ENCODE measurements at regions not wholly inside any gene's neighbourhood (a gene's known extent, or its start where the extent isn't known, plus 50 kb on each side); places are given as distances from the start of the nearest gene placed in this dataset.

- Histone ChIP-seq H4K5ac (ENCODE audit: low read depth, low read length) (no peak overlapping the region), H3K4ac (ENCODE audit: low read depth, low read length) (no peak overlapping the region), H2BK5ac (ENCODE audit: low read depth, low read length, poor library complexity, severe bottlenecking) (no peak overlapping the region), H2BK15ac (ENCODE audit: low read depth, low read length) (no peak overlapping the region), H2AK9ac (replicated peaks; ENCODE audit: low read depth, low read length, poor library complexity) (no peak overlapping the region), H3K56ac (ENCODE audit: extremely low read depth, insufficient read depth, low read length) (no peak overlapping the region), H3K4me2 (ENCODE audit: low read depth, low read length) (no peak overlapping the region), H2BK20ac (ENCODE audit: low read depth, low read length) (no peak overlapping the region), H3K9ac (ENCODE audit: low read depth, low read length) (no peak overlapping the region), H3K27me3 (ENCODE audit: control insufficient read depth, insufficient read depth, low read length) (no peaks in the 10 kb centered on the region), H4K20me1 (ENCODE audit: insufficient read depth, low read length) (no peaks in the 10 kb centered on the region), H3K27ac (ENCODE audit: insufficient read depth, low read length) (no peak overlapping the region), H4K91ac (ENCODE audit: insufficient read depth, low read depth, low read length) (no peak overlapping the region), H3K14ac (replicated peaks; ENCODE audit: low read depth, low read length) (no peak overlapping the region), H3K9me3 (ENCODE audit: control insufficient read depth, insufficient read depth, low read length) (no peaks in the 10 kb centered on the region), H3K9me1 (ENCODE audit: insufficient read depth, low read length) (no peaks in the 10 kb centered on the region), H3K18ac (ENCODE audit: low read depth, low read length) (no peak overlapping the region), H2BK120ac (ENCODE audit: low read depth, low read length) (no peak overlapping the region), H4K8ac (ENCODE audit: low read depth in 2 of 2, low read length in 2 of 2) (no peak overlapping the region), H3K23ac (ENCODE audit: low read depth, low read length) (no peak overlapping the region), H3K36me3 (ENCODE audit: control insufficient read depth, insufficient read depth, low read length) (no peaks in the 10 kb centered on the region), H2AK5ac (ENCODE audit: low read depth, low read length) (no peak overlapping the region), H3K4me1 (ENCODE audit: control insufficient read depth, insufficient read depth, low read length) (no peaks in the 10 kb centered on the region), H2AFZ (replicated peaks; ENCODE audit: low read length, poor library complexity) (no peak overlapping the region), H3K79me1 (ENCODE audit: low read depth in 1 of 2, low read length in 2 of 2) (no peaks in the 10 kb centered on the region), H3K4me3 (ENCODE audit: insufficient read depth, low read depth, low read length) (no peak overlapping the region)
- no peak for DNase-seq
- CTCF ChIA-PET = no interaction called here
- dilution Hi-C loops (cut with HindIII; ENCODE audit: low sequenced_read_pairs, unreplicated experiment) (no loop called here), intact Hi-C loops (cut with micrococcal nuclease) (no loop called here), in situ Hi-C loops (cut with MboI; ENCODE audit: low sequenced_read_pairs) (no loop called here)
- no peak for ATAC-seq (ENCODE audit: low read depth)
- TF ChIP-seq USF2 (IDR thresholded peaks at IDR 0.05; ENCODE audit: low read depth, low read length) = no peak
- TF ChIP-seq SMC3 (IDR thresholded peaks at IDR 0.05; ENCODE audit: low read depth, low read length) = no peak
- TF ChIP-seq MAFK (IDR thresholded peaks at IDR 0.05; ENCODE audit: low read depth, low read length) = no peak
- TF ChIP-seq RFX5 (IDR thresholded peaks at IDR 0.05; ENCODE audit: low read depth, low read length) = no peak
- no peak for TF ChIP-seq MXI1 (IDR thresholded peaks at IDR 0.05; ENCODE audit: borderline replicate concordance, low read depth, low read length)
- no peak for TF ChIP-seq CEBPB (IDR thresholded peaks at IDR 0.05; ENCODE audit: low read depth, low read length)
- no peak for TF ChIP-seq CTCF (conservative IDR thresholded peaks at IDR 0.05; ENCODE audit: low read depth, low read length)
- TF ChIP-seq MAZ (IDR thresholded peaks at IDR 0.05; ENCODE audit: borderline replicate concordance, low read depth, low read length) = no peak
- no peak for TF ChIP-seq NFE2L2 (IDR thresholded peaks at IDR 0.05; ENCODE audit: low read depth, low read length)
- TF ChIP-seq FOS (IDR thresholded peaks at IDR 0.05; ENCODE audit: low read depth, low read length) = no peak
- TF ChIP-seq, protein P1, sequence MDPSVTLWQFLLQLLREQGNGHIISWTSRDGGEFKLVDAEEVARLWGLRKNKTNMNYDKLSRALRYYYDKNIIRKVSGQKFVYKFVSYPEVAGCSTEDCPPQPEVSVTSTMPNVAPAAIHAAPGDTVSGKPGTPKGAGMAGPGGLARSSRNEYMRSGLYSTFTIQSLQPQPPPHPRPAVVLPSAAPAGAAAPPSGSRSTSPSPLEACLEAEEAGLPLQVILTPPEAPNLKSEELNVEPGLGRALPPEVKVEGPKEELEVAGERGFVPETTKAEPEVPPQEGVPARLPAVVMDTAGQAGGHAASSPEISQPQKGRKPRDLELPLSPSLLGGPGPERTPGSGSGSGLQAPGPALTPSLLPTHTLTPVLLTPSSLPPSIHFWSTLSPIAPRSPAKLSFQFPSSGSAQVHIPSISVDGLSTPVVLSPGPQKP (IDR thresholded peaks at IDR 0.05; ENCODE audit: borderline replicate concordance, low read depth, low read length) = no peak
- TF ChIP-seq POLR2A (IDR thresholded peaks at IDR 0.05; ENCODE audit: low read depth, low read length) = no peak
- TF ChIP-seq BHLHE40 (IDR thresholded peaks at IDR 0.05; ENCODE audit: low read depth, low read length) = no peak
- no peak for TF ChIP-seq RAD21 (IDR thresholded peaks at IDR 0.05; ENCODE audit: low read length)
- no peak for TF ChIP-seq RCOR1 (IDR thresholded peaks at IDR 0.05; ENCODE audit: insufficient replicate concordance, low read length)
- no CpG with 5 or more reads among the region's 5 CpGs for WGBS, 2 experiments (ENCODE audit: extremely low coverage in 2 of 2, insufficient read length in 1 of 2)
- POLR2A ChIA-PET (ENCODE audit: unreplicated experiment) = no interaction called here
- no TSS peak for BruUV-seq (replicated peaks)
Observed at GRCh38 chr6:151704383-151704782, 103.1 kb upstream of the ESR1 start.
